Activated CD4-positive, alpha-beta T cell treated with anti-CD3 and anti-CD28 coated beads, Interleukin-2, Interleukin-6, amounts not matched to agents 100 ng/mL and 50 ng/mL, durations not matched to agents 16 hours and 8 hours (primary cell): ENCODE measurements at regions not wholly inside any gene's neighbourhood (a gene's known extent, or its start where the extent isn't known, plus 50 kb on each side); places are given as distances from the start of the nearest gene placed in this dataset.

Source experiments
- DNase-seq: peaks from one replicate; pipeline ENCODE4 v3.0.0-alpha.2; 2020

DNA sequence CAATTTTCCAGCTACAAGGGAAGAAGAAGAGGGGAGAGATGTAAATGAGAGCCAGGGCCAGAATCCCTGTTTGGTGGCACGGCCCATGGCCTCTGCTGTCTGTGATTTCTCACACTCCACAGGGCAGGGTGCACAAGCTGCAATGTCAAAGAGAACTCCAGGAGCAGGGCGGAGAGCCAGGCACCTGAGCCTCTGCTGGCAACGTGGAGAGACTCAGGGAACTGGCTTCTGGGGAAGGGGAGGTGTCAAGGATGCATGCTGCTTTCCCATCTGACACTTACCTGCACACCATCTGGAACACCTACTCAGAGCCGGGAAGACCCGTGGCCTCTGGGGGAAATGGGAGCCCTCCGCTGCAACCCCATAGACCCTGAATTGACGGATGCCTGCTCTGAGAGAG lies 507.5 kb upstream of the NR2F2 start:
- DNase-seq: no peak

DNA sequence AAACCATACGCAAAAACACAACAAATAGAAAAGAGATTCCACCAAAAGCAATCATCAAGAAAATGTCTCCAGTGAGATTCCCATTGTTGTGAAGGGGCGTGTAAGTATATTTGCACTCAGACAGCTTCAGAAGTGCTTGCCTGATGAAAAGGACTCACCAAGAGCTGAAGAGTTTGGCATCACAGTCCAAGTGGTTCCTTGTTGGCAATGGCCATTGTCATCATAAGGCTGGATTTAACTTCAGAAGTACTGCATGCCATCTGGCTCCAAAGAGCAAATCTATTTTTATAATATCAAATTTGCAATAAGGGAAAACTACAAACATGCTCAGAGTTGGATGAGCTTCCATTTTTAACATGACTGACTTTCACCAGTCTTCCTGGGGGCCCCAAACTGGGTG lies 505.3 kb upstream of the NR2F2 start:
- DNase-seq: no peak

DNA sequence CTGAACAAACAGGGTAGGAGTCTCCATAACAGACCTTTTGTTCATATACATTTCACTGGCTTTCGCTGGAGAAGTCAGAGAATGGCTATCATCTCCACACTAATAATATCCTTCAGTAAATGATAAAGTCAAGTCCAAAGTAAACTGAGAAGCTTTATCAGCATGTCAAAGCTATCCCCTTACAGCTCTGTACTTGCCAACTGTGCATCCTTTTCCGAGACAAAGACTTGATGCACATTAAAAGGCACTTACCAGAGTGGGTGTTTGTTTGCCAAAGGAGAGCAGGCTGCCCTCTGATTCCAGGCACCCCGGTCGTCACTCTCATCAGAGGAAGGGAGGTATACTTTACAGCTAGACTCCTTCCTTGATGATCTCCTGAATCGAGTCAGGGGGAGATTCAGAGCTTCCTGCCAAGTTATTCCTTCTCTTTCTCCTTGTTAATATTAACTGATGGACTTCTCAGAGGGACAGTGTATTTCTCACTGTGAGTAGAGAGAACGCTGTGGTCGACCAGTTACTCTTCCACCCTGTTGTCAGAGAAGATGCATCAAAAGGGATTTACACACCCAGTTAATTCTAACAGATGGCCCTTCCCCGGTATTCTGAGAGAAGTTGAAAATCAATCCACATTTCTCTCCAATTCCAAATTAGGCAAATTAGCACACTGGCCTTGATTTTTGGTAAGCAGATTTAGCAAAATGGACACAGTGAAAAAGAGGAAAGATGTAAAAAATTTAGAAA lies 504.7 kb upstream of the NR2F2 start:
- no peak for DNase-seq

- DNase-seq: peak; percentile 3
These were observed 503.9 kb upstream of the NR2F2 start for GRCh38 chr15:95826412-95827195.

DNA sequence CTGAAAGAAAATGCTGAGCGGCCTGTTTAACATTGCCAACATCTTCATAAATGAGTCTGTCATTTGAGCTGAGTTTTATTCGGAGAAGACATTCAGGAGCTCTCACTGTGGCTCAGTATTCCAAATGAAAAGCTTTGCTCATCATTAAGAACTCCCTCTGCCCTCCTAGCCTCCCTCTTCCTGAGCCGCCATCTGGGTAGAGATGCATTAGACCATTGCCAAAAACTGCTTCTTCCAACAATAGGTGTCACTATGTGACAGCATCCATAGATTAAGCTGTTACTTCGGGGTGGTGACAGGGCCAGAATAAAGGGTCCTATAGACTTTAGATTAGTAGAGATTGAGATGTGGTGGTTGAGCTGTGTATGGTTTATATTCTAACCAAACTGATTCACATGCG lies 501.4 kb upstream of the NR2F2 start:
- DNase-seq: no peak

GRCh38 chr15:95830281-95830680 lies 500.2 kb upstream of the NR2F2 start:
- DNase-seq: no peak

- DNase-seq: no peak
These were observed 497.8 kb upstream of the NR2F2 start for GRCh38 chr15:95832668-95833067.

- no peak for DNase-seq
These were observed 496.3 kb upstream of the NR2F2 start for GRCh38 chr15:95834028-95834804.

DNA sequence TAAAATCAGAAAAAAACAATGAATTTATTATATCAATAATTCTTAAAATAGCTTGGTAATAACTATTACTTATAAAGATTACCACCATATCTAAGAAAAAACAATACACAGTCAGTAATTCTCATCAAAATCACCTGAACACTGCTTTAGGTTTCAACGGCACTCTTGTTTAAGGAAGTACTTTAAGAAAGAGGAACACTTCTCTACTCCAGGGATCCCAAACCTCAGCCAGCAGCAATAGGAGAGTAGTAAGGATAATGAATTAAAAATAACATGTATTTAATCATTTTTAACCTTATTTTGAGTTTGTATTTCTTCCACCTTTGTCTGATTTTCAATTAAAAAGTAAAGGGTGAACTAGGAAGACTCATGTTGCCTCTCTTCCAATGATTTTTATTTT lies 494.0 kb upstream of the NR2F2 start:
- DNase-seq: no peak

DNA sequence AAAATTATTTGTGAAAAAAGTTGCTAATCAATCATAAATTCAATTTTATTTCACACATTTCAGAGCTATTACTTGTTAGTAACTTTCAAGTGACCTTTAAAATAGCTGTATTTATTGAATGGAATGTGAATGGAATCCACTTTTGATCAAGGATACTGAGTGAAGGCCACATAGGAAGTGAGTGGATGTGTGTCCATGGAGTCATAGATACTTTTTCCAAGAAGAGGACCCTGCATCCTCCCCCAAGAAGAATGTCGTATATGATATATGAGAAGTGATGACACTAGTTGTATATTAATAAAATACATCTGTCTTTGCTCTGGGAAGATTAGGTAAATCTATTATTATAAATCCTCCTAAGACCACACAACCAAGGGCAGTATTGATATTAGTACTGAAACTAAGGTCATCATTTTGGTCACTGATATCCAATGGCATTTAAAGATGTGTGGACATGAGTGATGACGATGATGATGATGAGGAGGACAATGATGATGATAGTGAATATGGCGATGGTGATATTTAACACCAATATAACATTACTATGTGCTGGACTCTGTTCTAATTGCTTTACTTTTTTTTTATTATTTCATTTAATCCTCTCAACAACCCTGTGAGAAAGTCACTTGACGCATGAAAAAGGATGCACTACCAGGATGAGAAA lies 493.0 kb upstream of the NR2F2 start:
- no peak for DNase-seq

- peak; percentile 31 for DNase-seq
These were observed 491.1 kb upstream of the NR2F2 start for GRCh38 chr15:95839367-95839782.

GRCh38 chr15:95840004-95840403 lies 490.5 kb upstream of the NR2F2 start:
- DNase-seq: no peak

- no peak for DNase-seq
These were observed 489.6 kb upstream of the NR2F2 start for GRCh38 chr15:95840855-95841254.

- no peak for DNase-seq
These were observed 487.9 kb upstream of the NR2F2 start for GRCh38 chr15:95842576-95842975.

- no peak for DNase-seq
These were observed 487.1 kb upstream of the NR2F2 start for GRCh38 chr15:95843241-95843910.

GRCh38 chr15:95845862-95846515 lies 484.5 kb upstream of the NR2F2 start:
- DNase-seq: no peak

- DNase-seq: no peak
These were observed 482.4 kb upstream of the NR2F2 start for GRCh38 chr15:95848126-95848525.

DNA sequence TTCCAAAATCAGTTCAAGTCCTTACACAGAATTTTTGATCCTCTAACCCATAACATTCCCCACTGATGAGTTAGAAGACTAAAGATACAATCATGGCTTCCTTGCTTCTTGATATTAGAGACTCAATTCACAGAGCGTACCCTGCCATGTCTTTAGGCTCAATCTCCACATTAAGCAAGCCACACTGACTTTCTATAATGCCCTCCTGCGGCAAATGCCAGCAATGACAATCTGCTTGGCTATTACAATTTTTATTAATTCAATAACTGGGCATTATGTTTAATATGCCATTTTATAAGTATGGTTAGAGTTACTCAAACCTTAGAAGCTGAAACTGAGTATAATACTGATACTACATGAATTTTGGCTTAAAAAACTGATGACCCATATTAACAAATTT lies 479.7 kb upstream of the NR2F2 start:
- DNase-seq: no peak

GRCh38 chr15:95853350-95853749 lies 477.1 kb upstream of the NR2F2 start:
- no peak for DNase-seq

GRCh38 chr15:95857124-95857757 lies 473.3 kb upstream of the NR2F2 start:
- DNase-seq: no peak

DNA sequence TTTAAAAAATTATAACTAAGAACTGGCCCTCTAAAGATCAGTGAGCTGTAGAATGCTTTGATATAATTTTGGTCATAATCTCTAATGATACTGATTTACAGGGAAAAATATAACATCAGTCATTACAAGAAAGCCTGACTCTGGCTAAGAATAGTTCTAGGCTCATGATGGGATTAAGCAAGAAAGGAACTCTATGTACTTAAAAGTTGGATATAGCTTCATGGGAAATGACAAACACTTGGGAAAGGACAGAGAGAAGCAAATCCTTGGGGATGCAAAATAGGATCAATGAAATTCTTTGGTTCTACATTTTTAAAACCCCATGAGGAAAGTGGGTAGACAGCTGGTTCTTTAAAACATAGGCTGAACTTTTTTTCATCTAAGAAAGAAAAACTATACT lies 472.7 kb upstream of the NR2F2 start:
- DNase-seq: no peak

GRCh38 chr15:95860406-95860805 lies 470.1 kb upstream of the NR2F2 start:
- no peak for DNase-seq
